HL-60 (cell line): ENCODE measurements at regions not wholly inside any gene's neighbourhood (a gene's known extent, or its start where the extent isn't known, plus 50 kb on each side); places are given as distances from the start of the nearest gene placed in this dataset.

Source experiments
- CTCF ChIP-seq: IDR thresholded peaks from one replicate; pipeline ENCODE4 v1.5.1; 2011; ENCODE audit warnings: low read length, control low read depth, inconsistent platforms; ENCODE audit not compliant: insufficient read depth
- GABPA ChIP-seq: IDR thresholded peaks from 2 replicates; pipeline ENCODE4 v1.6.1; 2012; ENCODE audit warnings: low read depth

GRCh38 chr7:118059209-118059608 is 124.8 kb upstream of the LSM8 start:
- TF ChIP-seq CTCF (no peak), GABPA (no peak)
